G401 (cell line): ENCODE measurements at regions not wholly inside any gene's neighbourhood (a gene's known extent, or its start where the extent isn't known, plus 50 kb on each side); places are given as distances from the start of the nearest gene placed in this dataset.

Source experiments
- DNase-seq: peaks from one replicate; pipeline ENCODE4 v3.0.0-alpha.2; 2015; ENCODE audit warnings: low spot score
- in situ Hi-C: cut with HindIII; loops from 2 replicates; pipeline ENCODE4 v1.10.0; 2016; ENCODE audit warnings: low sequenced_read_pairs, mixed read lengths

GRCh38 chr1:60160141-60160540 lies 86.6 kb upstream of the C1orf87 start:
- no peak for DNase-seq
- in situ Hi-C loops = no loop called here

GRCh38 chr1:60156371-60156770 lies 82.8 kb upstream of the C1orf87 start:
- no peak for DNase-seq
- in situ Hi-C loops = no loop called here

GRCh38 chr1:60153961-60154360 lies 80.4 kb upstream of the C1orf87 start:
- in situ Hi-C loops = no loop called here
- DNase-seq = no peak

DNA sequence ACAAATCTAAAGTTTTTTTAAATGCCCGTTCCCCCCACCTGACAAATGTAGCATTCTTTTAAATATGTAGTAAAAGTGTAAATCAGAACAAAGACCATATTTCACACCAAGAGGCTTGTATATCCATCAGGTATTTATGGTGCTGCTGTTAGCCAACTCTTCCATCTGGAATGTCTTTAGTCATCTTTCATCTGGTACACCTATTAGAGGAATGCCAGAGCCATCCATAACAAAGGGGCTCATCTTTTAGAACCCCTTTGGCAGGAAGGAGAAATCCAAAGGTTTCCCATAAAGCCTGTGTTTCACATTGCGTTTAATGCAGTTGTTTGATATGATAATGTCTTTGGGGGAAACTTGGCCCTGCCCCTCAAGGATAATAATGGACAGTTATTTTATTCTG lies 79.3 kb upstream of the C1orf87 start:
- in situ Hi-C loops = no loop called here
- no peak for DNase-seq

DNA sequence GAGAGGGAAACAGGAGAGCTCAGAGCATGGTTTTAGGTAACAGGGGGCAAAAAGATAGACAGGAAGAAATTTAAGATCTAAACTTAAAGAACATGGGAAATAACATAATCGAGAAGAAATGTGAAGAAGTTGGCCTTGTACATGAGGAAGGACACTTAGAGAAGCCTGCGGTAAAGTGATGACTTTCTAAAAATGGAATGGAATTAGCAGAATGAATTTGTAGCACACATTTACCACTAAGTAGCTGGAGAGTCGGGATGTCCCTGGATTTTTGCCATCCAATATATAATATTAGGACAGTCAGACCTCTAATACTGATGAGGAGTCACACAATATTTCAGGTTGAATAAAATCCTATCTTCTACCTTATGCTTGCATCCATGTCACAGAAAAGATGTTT lies 77.7 kb upstream of the C1orf87 start:
- in situ Hi-C loops = no loop called here
- DNase-seq = no peak

- DNase-seq = peak; percentile 22
- in situ Hi-C loops = no loop called here
Observed at GRCh38 chr1:60149251-60149650, 75.7 kb upstream of the C1orf87 start.

DNA sequence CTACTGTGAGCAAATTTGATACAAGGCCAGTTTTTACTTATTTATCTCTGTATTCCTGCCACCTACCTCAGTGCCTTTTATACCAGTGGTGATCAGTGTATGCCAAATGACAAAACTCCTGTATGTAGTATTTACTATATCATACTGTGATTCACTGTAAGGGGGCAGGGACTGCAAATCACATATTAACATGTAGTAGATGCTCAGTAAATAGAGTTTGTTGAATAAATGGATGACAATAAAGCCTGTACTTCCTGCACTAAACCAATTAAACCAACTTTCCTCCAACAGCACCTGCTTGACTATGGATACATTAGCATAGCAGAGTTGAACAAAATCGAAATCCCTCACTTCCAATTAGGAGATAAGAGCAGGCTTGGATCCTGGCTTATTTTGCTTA lies 73.3 kb upstream of the C1orf87 start:
- DNase-seq = no peak
- in situ Hi-C loops = no loop called here

DNA sequence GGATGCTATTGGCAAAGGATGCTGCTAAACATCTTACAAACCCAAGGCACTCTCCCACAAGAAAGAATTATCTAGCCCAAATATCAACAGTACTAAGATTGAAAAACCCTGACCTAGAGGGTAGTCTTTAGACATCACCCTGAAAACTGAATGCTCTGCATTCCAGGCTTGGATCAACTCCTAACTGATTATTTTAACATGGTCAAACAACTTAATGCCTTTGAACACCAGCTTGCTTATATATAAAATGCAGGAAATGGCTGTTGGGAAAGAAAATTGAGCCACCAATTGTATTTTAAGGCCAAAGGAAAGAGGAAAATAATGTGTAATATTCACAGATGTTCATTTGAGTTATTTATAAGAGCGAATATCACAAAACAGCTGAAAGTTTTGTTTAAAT lies 72.2 kb upstream of the C1orf87 start:
- in situ Hi-C loops = no loop called here
- DNase-seq = no peak

GRCh38 chr1:60141743-60142142 lies 68.2 kb upstream of the C1orf87 start:
- DNase-seq = no peak
- in situ Hi-C loops = no loop called here

- in situ Hi-C loops = no loop called here
- DNase-seq = no peak
Observed at GRCh38 chr1:60141276-60141675, 67.7 kb upstream of the C1orf87 start.

GRCh38 chr1:60137406-60137805 lies 63.8 kb upstream of the C1orf87 start:
- in situ Hi-C loops = no loop called here
- DNase-seq = no peak

- in situ Hi-C loops = no loop called here
- DNase-seq = no peak
Observed at GRCh38 chr1:60136395-60136794, 62.8 kb upstream of the C1orf87 start.

- in situ Hi-C loops = no loop called here
Observed at GRCh38 chr1:60134716-60135115, 61.1 kb upstream of the C1orf87 start.

DNA sequence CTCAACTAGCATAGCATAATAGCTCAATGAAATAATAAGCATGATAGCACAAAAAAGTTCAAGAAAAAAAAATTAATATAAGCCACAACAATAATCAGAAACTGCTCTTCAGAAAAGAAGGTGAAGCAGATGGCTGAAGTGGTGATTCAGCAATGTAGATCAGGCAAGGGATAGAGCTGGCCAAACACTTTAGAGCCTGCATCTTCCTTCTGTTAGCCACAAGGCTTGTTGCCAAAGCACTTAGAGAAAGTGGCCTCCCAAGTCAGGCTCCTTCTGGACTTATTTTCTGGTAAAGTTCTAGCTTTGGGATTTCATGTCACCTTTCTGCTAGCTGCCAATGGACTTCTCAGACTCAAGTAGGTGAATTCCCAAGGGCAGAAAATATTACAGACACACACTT lies 60.3 kb upstream of the C1orf87 start:
- in situ Hi-C loops = no loop called here
- peak; percentile 8 for DNase-seq

More at GRCh38 chr1:60134716-60135115, 61.1 kb upstream of the C1orf87 start:
- DNase-seq = no peak

DNA sequence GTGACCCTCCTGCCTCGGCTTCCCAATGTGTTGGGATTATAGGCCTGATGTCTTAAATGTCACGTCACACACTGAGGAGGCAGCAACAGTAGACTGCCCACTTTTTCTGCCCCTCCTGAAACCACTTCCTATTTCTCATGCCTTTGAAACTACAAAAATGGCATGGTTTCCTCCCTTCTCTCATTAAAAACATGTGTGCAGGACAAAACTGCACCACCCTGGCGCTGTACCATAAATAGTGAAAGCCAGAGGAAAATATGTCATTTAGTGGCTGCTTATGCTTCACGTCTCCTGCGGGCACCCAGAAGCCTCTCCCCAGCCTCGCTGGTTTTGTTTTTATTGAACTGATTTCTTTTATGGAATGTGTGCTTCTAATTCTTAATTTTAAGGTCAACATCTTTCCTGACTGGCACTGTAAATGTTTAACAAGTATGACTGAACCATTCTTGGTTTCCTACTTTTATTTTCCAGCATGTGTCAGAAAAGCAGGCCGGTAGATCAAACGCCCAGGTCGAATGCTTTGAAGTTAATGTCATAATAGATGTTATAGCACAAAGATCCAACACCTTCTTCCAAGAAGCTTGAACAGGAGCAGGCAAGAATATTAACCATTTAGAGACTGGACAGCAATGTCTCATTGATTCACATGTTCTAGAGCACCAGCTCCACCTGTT lies 59.6 kb upstream of the C1orf87 start:
- in situ Hi-C loops = no loop called here
- no peak for DNase-seq

- in situ Hi-C loops = no loop called here
- DNase-seq = no peak
Observed at GRCh38 chr1:60132108-60132507, 58.5 kb upstream of the C1orf87 start.

DNA sequence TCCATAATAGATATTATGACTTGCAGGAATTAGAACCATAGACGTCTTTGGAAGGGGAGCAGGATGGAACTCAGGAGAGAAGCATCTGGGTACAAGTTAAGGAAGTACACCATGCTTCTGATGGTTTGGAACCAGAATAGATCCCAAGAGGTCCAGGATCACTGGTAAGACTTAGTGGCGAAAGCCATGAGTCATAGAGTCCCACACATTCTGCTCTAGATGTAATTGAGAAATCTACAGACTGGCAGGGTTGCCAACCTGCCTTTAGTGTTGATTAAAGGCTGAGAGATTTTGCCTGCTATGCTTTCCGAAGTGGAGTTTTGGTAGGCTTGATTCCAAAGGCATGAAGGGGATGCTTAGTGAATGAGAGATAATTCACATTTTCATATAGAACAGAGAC lies 57.1 kb upstream of the C1orf87 start:
- DNase-seq = no peak
- in situ Hi-C loops = no loop called here

GRCh38 chr1:60129911-60130310 lies 56.3 kb upstream of the C1orf87 start:
- in situ Hi-C loops = no loop called here
- no peak for DNase-seq

GRCh38 chr1:60126723-60127122 lies 53.2 kb upstream of the C1orf87 start:
- in situ Hi-C loops = no loop called here
- peak; percentile 7 for DNase-seq
